ENCODE measurements at regions not wholly inside any gene's neighbourhood (a gene's known extent, or its start where the extent isn't known, plus 50 kb on each side); places are given as distances from the start of the nearest gene placed in this dataset.

DNA sequence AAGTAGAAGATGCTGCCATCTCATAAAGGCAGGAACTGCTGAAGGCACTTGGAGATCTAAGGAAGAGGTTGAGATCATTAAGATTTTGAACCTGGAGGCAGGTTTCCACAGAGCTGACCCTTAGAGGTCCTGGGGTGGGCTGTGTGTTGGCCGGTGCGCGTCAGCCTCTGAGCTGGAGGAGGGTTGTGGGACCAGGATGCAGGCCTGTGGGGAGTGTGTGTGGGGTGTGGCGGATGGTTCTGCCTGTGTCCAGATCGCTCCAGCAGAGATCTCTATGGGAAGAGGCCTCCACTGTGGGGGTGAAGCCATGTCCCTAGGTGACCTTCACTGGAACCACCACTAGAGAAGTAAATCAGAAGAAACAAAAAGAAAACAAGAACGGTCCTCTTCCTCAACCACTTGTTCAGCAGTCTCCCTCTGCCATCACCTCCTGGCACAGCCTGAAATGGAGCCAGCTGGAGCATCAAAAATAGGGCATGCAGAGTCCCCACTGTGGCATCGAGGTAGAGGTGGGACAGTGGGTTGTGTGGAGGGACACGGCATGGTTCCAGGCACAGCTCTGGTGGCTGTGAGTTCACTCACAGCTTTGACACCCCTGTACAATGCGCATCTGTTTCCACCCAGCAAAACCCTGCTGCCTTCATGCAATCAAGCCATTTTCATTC is 453.8 kb downstream of the TCERG1L start:
- Histone ChIP-seq H3K36me3 (no peaks in the 10 kb centered on the region), H3K27me3 (replicated peaks; ENCODE audit: insufficient read depth) (no peaks in the 10 kb centered on the region), H3K4me3 (no peak overlapping the region), H3K9me3 (no peaks in the 10 kb centered on the region), H3K4me1 (replicated peaks) (no peaks in the 10 kb centered on the region), H3K27ac (no peak overlapping the region)
- intact Hi-C loops (cut with DNase I): no loop called here
- DNase-seq (ENCODE audit: low spot score): no peak
- TF ChIP-seq POLR2AphosphoS5 (IDR thresholded peaks at IDR 0.05) (no peak), POLR2A (IDR thresholded peaks at IDR 0.05) (no peak), CTCF (IDR thresholded peaks at IDR 0.05) (no peak)
- 94% methylated on average over 9 of the region's 9 CpGs for WGBS

DNA sequence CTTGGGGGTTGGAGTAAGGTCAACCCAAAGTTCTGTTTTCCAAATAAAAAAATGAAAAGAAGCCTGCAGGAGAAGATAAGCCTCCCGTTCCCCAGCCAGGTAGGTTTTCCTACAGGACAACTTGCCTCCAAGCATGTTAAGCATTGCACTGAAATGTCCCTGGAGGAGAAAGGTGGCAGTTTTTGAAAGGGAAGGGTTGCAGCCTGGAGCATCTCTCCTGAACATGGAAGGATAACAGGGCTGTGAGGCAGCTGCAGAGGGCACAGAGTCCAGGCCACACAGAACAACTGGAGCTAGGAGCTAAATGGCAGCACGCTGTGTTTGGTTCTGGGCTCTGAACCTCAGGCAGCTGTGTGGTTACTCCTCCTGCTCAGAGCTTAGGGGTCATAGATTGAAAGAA is 452.9 kb downstream of the TCERG1L start:
- WGBS: 36% methylated on average over 2 of the region's 2 CpGs
- no peaks in the 10 kb centered on the region for H3K9me3 ChIP-seq
- H3K27ac ChIP-seq: no peak overlapping the region
- DNase-seq (ENCODE audit: low spot score): no peak
- no peaks in the 10 kb centered on the region for H3K27me3 ChIP-seq (replicated peaks; ENCODE audit: insufficient read depth)
- TF ChIP-seq CTCF (IDR thresholded peaks at IDR 0.05) (no peak), POLR2AphosphoS5 (IDR thresholded peaks at IDR 0.05) (no peak), POLR2A (IDR thresholded peaks at IDR 0.05) (no peak)
- H3K4me3 ChIP-seq: no peak overlapping the region
- intact Hi-C loops (cut with DNase I): no loop called here
- H3K4me1 ChIP-seq (replicated peaks): no peaks in the 10 kb centered on the region
- no peaks in the 10 kb centered on the region for H3K36me3 ChIP-seq

DNA sequence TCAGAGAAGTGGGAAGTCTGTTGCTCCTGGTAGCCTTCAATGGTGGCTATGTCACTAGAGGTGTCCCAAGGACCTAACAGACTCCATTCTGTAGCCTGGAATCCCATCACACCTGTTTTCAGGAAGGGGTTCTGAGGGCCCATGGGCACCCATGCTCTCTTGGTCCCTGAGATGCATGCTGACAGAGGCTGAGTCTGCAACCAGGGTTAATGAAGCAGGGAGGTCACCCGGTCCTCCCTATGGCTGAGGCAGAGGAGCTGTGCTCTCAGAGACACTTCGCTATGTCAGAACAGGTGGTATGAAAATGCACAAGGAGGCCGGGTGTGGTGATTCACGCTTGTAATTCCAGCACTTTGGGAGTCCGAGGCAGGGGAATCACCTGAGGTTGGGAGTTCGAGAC is 452.1 kb downstream of the TCERG1L start:
- H3K4me1 ChIP-seq (replicated peaks): no peaks in the 10 kb centered on the region
- intact Hi-C loops (cut with DNase I): no loop called here
- H3K27me3 ChIP-seq (replicated peaks; ENCODE audit: insufficient read depth): no peaks in the 10 kb centered on the region
- H3K9me3 ChIP-seq: no peaks in the 10 kb centered on the region
- H3K36me3 ChIP-seq: no peaks in the 10 kb centered on the region
- 88% methylated on average over 6 of the region's 6 CpGs for WGBS
- H3K4me3 ChIP-seq: no peak overlapping the region
- DNase-seq (ENCODE audit: low spot score): no peak
- no peak overlapping the region for H3K27ac ChIP-seq
- TF ChIP-seq POLR2A (IDR thresholded peaks at IDR 0.05) (no peak), POLR2AphosphoS5 (IDR thresholded peaks at IDR 0.05) (no peak)

DNA sequence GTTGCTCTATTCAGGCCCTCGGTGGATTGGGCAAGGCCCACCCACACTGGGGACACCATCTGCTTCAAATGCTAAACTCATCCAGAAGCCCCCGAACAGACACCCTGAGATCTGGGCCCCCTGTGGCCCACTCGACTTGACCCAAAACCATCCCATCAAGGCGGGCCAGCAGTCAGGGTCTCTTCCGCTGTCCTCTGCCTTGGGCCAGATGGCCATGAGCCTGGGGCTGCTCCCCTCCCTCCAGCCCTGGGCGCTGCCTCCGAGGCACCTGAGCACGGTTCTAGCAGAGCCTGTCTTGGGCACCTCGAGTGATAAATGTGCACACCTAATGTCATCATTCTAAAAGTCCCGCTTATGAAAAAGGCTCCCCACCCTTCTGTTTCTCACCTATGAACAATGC is 449.4 kb downstream of the TCERG1L start:
- no peak for DNase-seq (ENCODE audit: low spot score)
- Histone ChIP-seq H3K36me3 (no peaks in the 10 kb centered on the region), H3K4me1 (replicated peaks) (no peaks in the 10 kb centered on the region), H3K27me3 (replicated peaks; ENCODE audit: insufficient read depth) (no peaks in the 10 kb centered on the region), H3K27ac (no peak overlapping the region), H3K9me3 (no peaks in the 10 kb centered on the region), H3K4me3 (no peak overlapping the region)
- no peak for TF ChIP-seq POLR2AphosphoS5 (IDR thresholded peaks at IDR 0.05)
- no peak for TF ChIP-seq POLR2A (IDR thresholded peaks at IDR 0.05)
- TF ChIP-seq CTCF (IDR thresholded peaks at IDR 0.05): no peak
- WGBS: 92% methylated on average over 10 of the region's 10 CpGs
- intact Hi-C loops (cut with DNase I): no loop called here

- WGBS: 93% methylated on average over 8 of the region's 8 CpGs
- no peak for DNase-seq (ENCODE audit: low spot score)
- Histone ChIP-seq H3K36me3 (no peaks in the 10 kb centered on the region), H3K4me3 (no peak overlapping the region), H3K9me3 (no peaks in the 10 kb centered on the region), H3K4me1 (replicated peaks) (no peaks in the 10 kb centered on the region), H3K27ac (no peak overlapping the region), H3K27me3 (replicated peaks; ENCODE audit: insufficient read depth) (no peaks in the 10 kb centered on the region)
- TF ChIP-seq POLR2AphosphoS5 (IDR thresholded peaks at IDR 0.05): no peak
- TF ChIP-seq CTCF (IDR thresholded peaks at IDR 0.05): no peak
- no peak for TF ChIP-seq POLR2A (IDR thresholded peaks at IDR 0.05)
- intact Hi-C loops (cut with DNase I): no loop called here
Observed at GRCh38 chr10:130862626-130863025, 448.9 kb downstream of the TCERG1L start.
